CD14-positive monocyte (primary cell): ENCODE measurements at regions not wholly inside any gene's neighbourhood (a gene's known extent, or its start where the extent isn't known, plus 50 kb on each side); places are given as distances from the start of the nearest gene placed in this dataset.

Source experiments
- DNase-seq, 3 donors: peaks; one replicate each; pipeline ENCODE4 v3.0.0-alpha.2; 2011 to 2022
- H2AFZ ChIP-seq: 2 replicates; pipeline ENCODE4 v1.6.0; 2012; ENCODE audit warnings: mild to moderate bottlenecking, low read depth, low read length, inconsistent platforms; ENCODE audit not compliant: insufficient read depth, poor library complexity, severe bottlenecking
- H3K27ac ChIP-seq, 2 donors: 1 replicate in 1 of 2; 2 replicates in 1 of 2; pipeline ENCODE4 v1.5.1; 2012 to 2013; ENCODE audit warnings: low read length in 2 of 2, control low read depth in 1 of 2, inconsistent platforms in 1 of 2, low read depth in 1 of 2, mild to moderate bottlenecking in 1 of 2
- H3K27me3 ChIP-seq, 2 donors: one replicate each; pipeline versions ENCODE4 v1.6.0 to v1.6.1; 2011 to 2013; ENCODE audit warnings: low read length in 2 of 2; ENCODE audit not compliant: control insufficient read depth in 2 of 2, insufficient read depth in 2 of 2
- H3K36me3 ChIP-seq, 2 donors: replicated peaks in 1 of 2; 1 replicate in 1 of 2; 2 replicates in 1 of 2; pipeline versions ENCODE4 v1.5.1 to v1.6.1; 2012 to 2013; ENCODE audit warnings: low read length in 2 of 2, control low read depth in 1 of 2, inconsistent platforms in 1 of 2, mild to moderate bottlenecking in 1 of 2; ENCODE audit not compliant: insufficient read depth in 2 of 2, control insufficient read depth in 1 of 2
- H3K4me1 ChIP-seq, 2 donors: 1 replicate in 1 of 2; 2 replicates in 1 of 2; pipeline versions ENCODE4 v1.5.1 to v1.6.1; 2012 to 2013; ENCODE audit warnings: low read length in 2 of 2, control low read depth in 1 of 2, inconsistent platforms in 1 of 2, mild to moderate bottlenecking in 1 of 2, moderate library complexity in 1 of 2; ENCODE audit not compliant: insufficient read depth in 2 of 2, control insufficient read depth in 1 of 2
- H3K4me2 ChIP-seq: replicated peaks from 2 replicates; pipeline ENCODE3; 2012; ENCODE audit warnings: low read length, moderate library complexity, mild to moderate bottlenecking; ENCODE audit not compliant: poor library complexity, severe bottlenecking; ENCODE audit errors: extremely low read depth
- H3K4me3 ChIP-seq, 3 experiments: fragments of 200-600 bp in 1 of 3; sonication (generic) in 1 of 3; replicated peaks in 1 of 3; 1 replicate in 2 of 3; 2 replicates in 1 of 3; pipeline ENCODE4 v1.5.1; 2011 to 2013; ENCODE audit warnings: low read length in 3 of 3, mild to moderate bottlenecking in 3 of 3, control low read depth in 2 of 3, low read depth in 2 of 3, inconsistent platforms in 1 of 3, moderate library complexity in 1 of 3
- H3K79me2 ChIP-seq: 2 replicates; pipeline ENCODE4 v1.6.0; 2012; ENCODE audit warnings: mild to moderate bottlenecking, control low read depth, inconsistent platforms, low read length, moderate library complexity; ENCODE audit not compliant: insufficient read depth
- H3K9ac ChIP-seq: 2 replicates; pipeline ENCODE4 v1.6.0; 2017; ENCODE audit warnings: low read length, mild to moderate bottlenecking; ENCODE audit not compliant: insufficient read depth, poor library complexity, severe bottlenecking
- H3K9me3 ChIP-seq, 2 donors: replicated peaks in 1 of 2; 1 replicate in 1 of 2; 2 replicates in 1 of 2; pipeline versions ENCODE4 v1.5.1 to v1.6.1; 2012 to 2013; ENCODE audit warnings: low read length in 2 of 2, control low read depth in 1 of 2; ENCODE audit not compliant: control insufficient read depth in 1 of 2, insufficient read depth in 1 of 2
- H4K20me1 ChIP-seq: 2 replicates; pipeline ENCODE4 v1.6.0; 2012; ENCODE audit warnings: mild to moderate bottlenecking, low read length, control low read depth, moderate library complexity; ENCODE audit not compliant: insufficient read depth
- H3K27ac Mint-ChIP-seq, 7 donors: one replicate each; pipeline ENCODE4 v1.8.0; 2020; ENCODE audit warnings: mild to moderate bottlenecking in 7 of 7, mixed read lengths in 7 of 7, moderate library complexity in 6 of 7, inconsistent platforms in 2 of 7
- H3K27me3 Mint-ChIP-seq, 3 donors: one replicate each; pipeline ENCODE4 v1.8.0; 2021 to 2022; ENCODE audit warnings: low read depth in 3 of 3, mild to moderate bottlenecking in 3 of 3, mixed read lengths in 3 of 3, moderate library complexity in 3 of 3, inconsistent platforms in 1 of 3
- H3K36me3 Mint-ChIP-seq, 2 donors: one replicate each; pipeline ENCODE4 v1.8.0; 2020; ENCODE audit warnings: mixed read lengths in 2 of 2, inconsistent platforms in 1 of 2, mild to moderate bottlenecking in 1 of 2
- H3K4me1 Mint-ChIP-seq: one replicate; pipeline ENCODE4 v1.8.0; 2020; ENCODE audit warnings: mild to moderate bottlenecking, mixed read lengths
- H3K4me3 Mint-ChIP-seq, 2 donors: one replicate each; pipeline ENCODE4 v1.8.0; 2020; ENCODE audit warnings: mild to moderate bottlenecking in 2 of 2, mixed read lengths in 2 of 2, moderate library complexity in 1 of 2
- H3K9me3 Mint-ChIP-seq, 7 donors: one replicate each; pipeline ENCODE4 v1.8.0; 2020 to 2022; ENCODE audit warnings: mixed read lengths in 7 of 7, mild to moderate bottlenecking in 6 of 7, moderate library complexity in 6 of 7, inconsistent platforms in 2 of 7
- WGBS: methylation state at CpG from one replicate; pipeline ENCODE4 v1.1.5; 2013; ENCODE audit warnings: missing lambda C conversion rate; ENCODE audit not compliant: insufficient coverage; 5-methylcytosine and 5-hydroxymethylcytosine counted together
- intact Hi-C, 2 donors: fragments of 100-400 bp; cut with micrococcal nuclease; formaldehyde crosslinking; loops; one replicate each; pipeline versions ENCODE4 v1.15.0 to v1.15.1; 2023
- TF ChIP-seq, protein P1 (sequence below): fragments of 200-600 bp; IDR thresholded peaks from one replicate; pipeline ENCODE4 v1.8.0; 2022; ENCODE audit warnings: antibody characterized with exemption, mild to moderate bottlenecking

DNA sequence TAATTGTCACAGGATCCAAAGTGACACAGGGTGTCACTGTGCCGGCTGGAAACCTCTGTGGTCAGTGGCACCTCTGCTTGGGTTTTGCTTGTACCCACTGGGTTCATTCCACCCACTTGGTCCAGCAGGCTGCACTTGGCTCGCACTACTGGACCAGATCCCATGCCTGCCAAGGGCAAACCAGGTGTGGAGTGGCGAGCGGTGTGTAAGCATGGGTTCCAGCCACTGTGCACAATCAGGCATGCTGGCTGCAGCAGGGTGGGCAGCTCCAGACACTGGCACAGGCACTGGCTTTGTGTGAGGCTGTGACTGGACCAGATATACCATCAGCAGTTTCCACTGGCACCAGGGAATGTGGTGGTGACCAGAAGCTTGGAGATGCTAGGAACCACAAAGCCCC lies 261.4 kb downstream of the KCNA4 start:
- Histone ChIP-seq H3K4me3 (no peak overlapping the region), H3K4me1 (no peaks in the 10 kb centered on the region), H3K27me3 (no peaks in the 10 kb centered on the region), H3K27ac (no peak overlapping the region), H3K4me2 (no peak overlapping the region), H2AFZ (no peak overlapping the region), H3K9ac (no peak overlapping the region), H3K36me3 (no peaks in the 10 kb centered on the region), H4K20me1 (no peaks in the 10 kb centered on the region), H3K9me3 (peaks cover 20% of the 10 kb centered on the region in 2 donors), H3K79me2 (no peaks in the 10 kb centered on the region)
- Mint-ChIP-seq H3K4me3 (no peak overlapping the region), H3K4me1 (no peaks in the 10 kb centered on the region), H3K36me3 (no peaks in the 10 kb centered on the region), H3K27ac (no peak overlapping the region), H3K27me3 (no peaks in the 10 kb centered on the region), H3K9me3 (peaks cover 3 to 13% (median 7%) of the 10 kb centered on the region in 7 donors)
- WGBS: 90% methylated on average over 4 of the region's 4 CpGs
- DNase-seq: no peak
- intact Hi-C loops: no loop called here
- TF ChIP-seq, protein P1, sequence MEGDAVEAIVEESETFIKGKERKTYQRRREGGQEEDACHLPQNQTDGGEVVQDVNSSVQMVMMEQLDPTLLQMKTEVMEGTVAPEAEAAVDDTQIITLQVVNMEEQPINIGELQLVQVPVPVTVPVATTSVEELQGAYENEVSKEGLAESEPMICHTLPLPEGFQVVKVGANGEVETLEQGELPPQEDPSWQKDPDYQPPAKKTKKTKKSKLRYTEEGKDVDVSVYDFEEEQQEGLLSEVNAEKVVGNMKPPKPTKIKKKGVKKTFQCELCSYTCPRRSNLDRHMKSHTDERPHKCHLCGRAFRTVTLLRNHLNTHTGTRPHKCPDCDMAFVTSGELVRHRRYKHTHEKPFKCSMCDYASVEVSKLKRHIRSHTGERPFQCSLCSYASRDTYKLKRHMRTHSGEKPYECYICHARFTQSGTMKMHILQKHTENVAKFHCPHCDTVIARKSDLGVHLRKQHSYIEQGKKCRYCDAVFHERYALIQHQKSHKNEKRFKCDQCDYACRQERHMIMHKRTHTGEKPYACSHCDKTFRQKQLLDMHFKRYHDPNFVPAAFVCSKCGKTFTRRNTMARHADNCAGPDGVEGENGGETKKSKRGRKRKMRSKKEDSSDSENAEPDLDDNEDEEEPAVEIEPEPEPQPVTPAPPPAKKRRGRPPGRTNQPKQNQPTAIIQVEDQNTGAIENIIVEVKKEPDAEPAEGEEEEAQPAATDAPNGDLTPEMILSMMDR: no peak

GRCh38 chr11:29751618-29752017 lies 265.2 kb downstream of the KCNA4 start:
- intact Hi-C loops: no loop called here
- no CpG with 5 or more reads among the region's 1 CpG for WGBS

More at GRCh38 chr11:29751618-29752017, 265.2 kb downstream of the KCNA4 start:
- no peaks in the 10 kb centered on the region for H4K20me1 ChIP-seq
- no peak overlapping the region for H3K27ac Mint-ChIP-seq
- peaks cover 3 to 13% (median 5%) of the 10 kb centered on the region in 7 donors for H3K9me3 Mint-ChIP-seq
- H3K27me3 ChIP-seq: no peaks in the 10 kb centered on the region
- H3K4me3 ChIP-seq: no peak overlapping the region
- no peaks in the 10 kb centered on the region for H3K79me2 ChIP-seq
- DNase-seq: no peak
- H3K36me3 Mint-ChIP-seq: no peaks in the 10 kb centered on the region
- TF ChIP-seq, protein P1: no peak
- no peak overlapping the region for H3K4me2 ChIP-seq
- H3K36me3 ChIP-seq: no peaks in the 10 kb centered on the region
- H3K4me1 Mint-ChIP-seq: no peaks in the 10 kb centered on the region
- H3K27me3 Mint-ChIP-seq: no peaks in the 10 kb centered on the region
- H3K9ac ChIP-seq: no peak overlapping the region
- peaks cover 14% of the 10 kb centered on the region in 2 donors for H3K9me3 ChIP-seq
- no peaks in the 10 kb centered on the region for H3K4me1 ChIP-seq
- H2AFZ ChIP-seq: no peak overlapping the region
- H3K4me3 Mint-ChIP-seq: no peak overlapping the region
- no peak overlapping the region for H3K27ac ChIP-seq
